HG02938 (cell line): ENCODE measurements at regions not wholly inside any gene's neighbourhood (a gene's known extent, or its start where the extent isn't known, plus 50 kb on each side); places are given as distances from the start of the nearest gene placed in this dataset.
"Not testable (repeated sequence)": the region's sequence is repeated elsewhere in the genome, so short reads cannot be mapped to it uniquely, and the experiment has no call there.

Experiments used
- ATAC-seq: cut with Tn5 transposase; IDR thresholded peaks from one replicate; pipeline ENCODE4 v1.9.1; 2021; ENCODE audit warnings: mild to moderate bottlenecking, moderate library complexity; ENCODE audit not compliant: unreplicated experiment

DNA sequence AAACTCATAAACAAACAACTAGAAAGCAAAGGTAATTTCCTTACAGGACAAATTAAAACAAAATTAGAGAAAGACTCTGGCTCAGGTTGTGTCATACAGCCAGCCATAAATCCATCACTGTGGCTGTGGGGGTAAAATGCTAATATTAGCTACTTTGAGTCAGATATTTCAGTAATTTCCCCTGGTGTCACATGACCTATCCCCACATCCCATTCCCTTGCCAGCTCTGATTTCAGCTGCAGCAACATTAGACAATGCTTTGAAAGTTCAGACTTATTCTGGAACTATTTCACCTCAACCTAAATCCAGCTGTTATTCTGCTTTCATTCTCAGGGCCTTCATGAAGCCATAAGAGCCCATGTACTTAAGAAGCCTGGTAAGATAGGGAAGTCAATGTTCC, 55.3 kb downstream of the RPL10L start:
- no peak for ATAC-seq

DNA sequence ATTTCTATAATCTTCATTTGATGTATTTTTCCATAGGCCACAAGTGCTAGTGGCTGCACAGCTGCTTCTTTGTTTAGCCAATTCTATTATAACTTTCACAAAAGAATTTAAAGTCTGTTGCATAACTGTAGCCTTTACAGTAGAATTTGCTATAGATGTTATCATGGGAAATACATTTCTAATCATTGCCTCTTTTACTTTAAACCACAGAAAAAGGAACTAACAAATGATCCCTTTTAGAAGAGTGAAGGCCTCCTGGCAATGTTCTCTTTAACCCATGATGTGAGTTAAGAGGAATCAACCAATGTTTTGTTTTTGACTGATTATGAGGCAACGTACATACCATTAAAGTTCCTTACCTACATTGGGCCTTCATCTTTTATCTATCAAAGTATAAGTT, 68.8 kb downstream of the RPL10L start:
- ATAC-seq: no peak

DNA sequence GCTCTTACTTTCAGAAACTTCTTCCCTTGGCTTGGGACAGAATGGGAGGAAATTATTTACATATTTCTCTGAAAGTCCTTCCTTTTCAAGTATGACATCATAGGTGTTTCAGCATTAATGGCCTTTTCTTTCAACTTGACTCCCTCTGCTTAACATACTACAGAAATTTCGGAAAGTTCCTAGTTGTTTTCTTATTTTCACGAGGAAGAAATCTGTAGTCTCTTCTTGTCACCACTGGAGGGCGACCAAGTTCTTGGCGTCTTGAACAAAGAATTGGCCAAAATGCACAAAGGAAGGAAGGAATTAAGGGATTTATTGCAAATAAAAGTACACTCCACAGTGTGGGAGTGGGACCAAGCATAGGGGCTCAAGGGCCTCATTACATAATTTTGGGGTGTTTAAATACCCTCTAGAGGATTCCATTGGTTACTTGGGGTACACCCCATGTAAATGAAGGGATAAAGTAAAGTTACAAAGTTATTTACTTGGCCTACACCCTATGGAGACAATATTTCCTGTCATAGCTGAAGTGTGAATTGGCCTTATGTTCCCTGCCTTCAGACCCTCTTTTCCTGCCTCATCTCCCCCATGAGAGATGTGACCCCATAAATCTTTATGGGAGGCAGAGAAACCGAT, 70.4 kb downstream of the RPL10L start:
- no peak for ATAC-seq

GRCh38 chr14:46574978-46575375, 76.6 kb downstream of the RPL10L start:
- ATAC-seq: no peak

DNA sequence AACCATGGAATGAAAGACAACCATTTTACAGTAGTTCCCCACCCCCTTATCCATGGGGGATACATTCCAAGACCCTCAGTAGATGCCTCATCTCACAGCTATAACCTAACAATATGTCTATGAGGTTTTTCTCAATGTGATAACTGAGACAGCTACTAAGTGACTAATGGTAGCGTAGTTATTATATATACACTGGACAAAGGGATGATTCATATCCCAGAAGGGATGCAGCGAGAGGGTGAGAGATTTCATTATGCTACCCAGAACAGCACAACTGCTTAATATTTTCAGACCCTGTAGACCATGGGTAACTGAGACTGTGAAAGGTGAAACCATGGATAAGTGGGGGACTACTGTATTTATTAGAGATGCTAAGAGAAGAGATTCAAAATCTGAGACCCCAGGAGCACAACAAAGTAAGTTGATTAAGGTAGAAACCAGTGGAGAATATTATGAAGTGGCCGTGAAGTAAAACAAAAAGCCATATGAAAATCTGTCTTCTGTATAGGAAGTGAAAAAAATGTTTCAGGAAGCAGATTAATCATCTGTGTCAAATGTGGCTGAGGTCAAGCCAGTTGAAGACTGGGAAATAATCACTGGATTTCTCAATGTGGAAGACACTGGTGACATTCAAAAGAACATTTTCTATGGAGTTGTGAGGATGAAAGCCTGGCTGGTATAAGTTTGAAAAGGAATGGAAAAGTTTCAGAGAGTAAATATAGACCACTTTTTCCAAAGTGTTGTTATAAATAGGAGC, 77.2 kb downstream of the RPL10L start:
- ATAC-seq: no peak

GRCh38 chr14:46573498-46573897, 78.1 kb downstream of the RPL10L start:
- no peak for ATAC-seq

DNA sequence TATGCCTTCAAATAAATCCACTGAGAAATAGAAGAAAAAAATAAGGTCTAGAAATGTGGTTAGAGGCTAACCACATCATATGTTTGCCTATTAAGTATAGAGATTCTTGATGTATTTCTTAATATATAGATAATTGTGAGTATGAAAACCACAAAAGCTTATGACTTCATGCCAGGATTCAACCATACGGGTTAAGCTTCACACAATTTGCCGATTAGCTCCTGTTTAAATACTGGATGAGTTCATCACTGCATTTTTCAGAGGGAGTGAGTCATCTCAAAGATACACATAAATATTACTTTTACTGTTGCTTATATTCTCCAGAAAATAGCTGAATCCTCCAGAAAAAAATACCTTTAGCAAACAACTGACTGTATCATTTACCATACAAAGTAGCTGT, 79.6 kb downstream of the RPL10L start:
- ATAC-seq: no peak

DNA sequence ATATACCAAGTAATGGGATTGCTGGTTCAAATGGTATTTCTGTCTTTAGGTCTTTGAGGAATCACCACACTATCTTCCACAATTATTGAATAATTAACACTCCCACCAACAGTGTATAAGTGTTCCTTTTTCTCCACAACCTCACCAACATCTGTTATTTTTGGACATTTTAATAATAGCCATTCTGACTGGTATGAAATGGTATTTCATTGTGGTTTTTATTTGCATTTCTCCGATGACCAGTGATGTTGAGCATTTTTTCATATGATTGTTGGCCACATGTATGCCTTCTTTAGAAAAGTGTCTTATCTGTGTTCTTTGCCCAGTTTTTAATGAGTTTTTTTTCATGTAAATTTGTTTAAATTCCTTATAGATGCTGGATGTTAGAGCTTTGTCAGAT, 83.4 kb downstream of the RPL10L start:
- not testable (repeated sequence) for ATAC-seq

- ATAC-seq: no peak
These were observed 100.7 kb downstream of the RPL10L start for GRCh38 chr14:46550836-46551235.

GRCh38 chr14:46540986-46541385, 110.6 kb downstream of the RPL10L start:
- no peak for ATAC-seq

GRCh38 chr14:46519121-46519520, 132.5 kb downstream of the RPL10L start:
- no peak for ATAC-seq

DNA sequence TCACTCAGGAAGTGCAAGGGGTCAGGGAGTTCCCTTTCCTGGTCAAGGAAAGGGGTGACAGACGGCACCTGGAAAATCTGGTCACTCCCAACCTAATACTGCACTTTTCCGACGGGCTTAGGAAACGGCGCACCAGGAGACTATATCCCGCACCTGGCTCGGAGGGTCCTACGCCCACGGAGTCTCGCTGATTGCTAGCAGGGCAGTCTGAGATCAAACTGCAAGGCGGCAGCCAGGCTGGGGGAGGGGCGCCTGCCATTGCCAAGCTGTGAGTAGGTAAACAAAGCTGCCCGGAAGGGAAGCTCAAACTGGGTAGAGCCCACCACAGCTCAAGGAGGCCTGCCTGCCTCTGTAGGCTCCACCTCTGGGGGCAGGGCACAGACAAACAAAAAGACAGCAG, 142.8 kb downstream of the RPL10L start:
- not testable (repeated sequence) for ATAC-seq

DNA sequence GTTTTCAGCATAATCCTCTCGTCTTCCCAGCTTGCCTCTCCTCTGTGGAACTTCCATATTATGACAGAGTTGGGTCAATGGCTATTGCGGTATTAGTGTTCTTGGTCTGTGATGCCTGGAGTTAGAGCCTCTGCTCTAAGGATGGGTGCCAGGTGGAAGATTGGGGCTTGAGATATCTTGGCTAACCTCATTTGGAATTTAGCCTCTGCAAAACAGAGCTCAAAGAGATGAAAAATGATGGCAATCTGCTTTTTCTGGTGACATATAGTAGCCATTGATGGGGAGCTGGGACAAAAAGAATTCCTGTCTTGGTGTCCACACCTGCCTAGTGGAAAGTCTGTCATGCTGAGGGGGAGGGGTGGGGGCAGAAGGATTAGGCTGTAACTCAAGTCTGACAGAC, 152.1 kb downstream of the RPL10L start:
- ATAC-seq: no peak

DNA sequence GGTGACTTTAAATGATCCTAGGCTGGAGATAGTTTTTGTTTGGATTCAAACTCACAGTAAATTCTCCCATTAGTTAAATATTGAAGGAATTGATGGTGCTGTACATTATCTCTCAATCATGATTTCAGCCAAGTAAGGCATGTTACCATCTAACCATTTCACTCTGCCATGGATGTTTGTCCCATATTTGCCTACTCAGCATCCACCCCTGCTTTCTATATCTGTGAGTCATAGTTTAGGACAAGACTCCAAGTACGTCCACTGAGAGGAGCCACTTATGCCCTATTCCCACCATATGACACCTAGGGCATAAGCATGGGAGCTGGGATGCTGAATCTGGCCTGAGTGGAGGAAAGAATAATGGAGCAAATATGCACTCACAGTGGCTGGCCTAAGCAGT, 155.2 kb downstream of the RPL10L start:
- ATAC-seq: no peak

DNA sequence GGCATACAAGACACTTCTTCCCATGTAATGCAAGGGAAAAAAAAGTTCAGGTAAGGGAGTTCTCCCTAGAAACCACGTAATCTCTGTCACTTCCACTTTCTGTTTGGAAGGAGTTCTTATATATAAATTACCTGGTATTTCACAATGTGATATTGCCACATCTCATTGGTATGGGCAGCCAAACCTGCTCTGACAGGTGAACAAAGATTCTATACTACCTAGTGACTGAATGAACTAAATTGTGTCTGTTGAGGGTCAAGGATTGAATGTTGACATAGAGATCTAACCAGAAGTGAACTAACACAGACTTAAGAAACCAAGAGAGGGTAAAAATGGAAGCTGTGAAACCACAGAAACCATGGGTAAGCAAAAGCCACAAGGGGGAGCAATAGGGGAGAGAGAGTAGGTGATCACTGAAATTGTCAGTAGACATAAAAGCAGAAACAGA, 161.3 kb downstream of the RPL10L start:
- peak; percentile 84 for ATAC-seq

- no peak for ATAC-seq
These were observed 163.2 kb downstream of the RPL10L start for GRCh38 chr14:46488374-46488773.

DNA sequence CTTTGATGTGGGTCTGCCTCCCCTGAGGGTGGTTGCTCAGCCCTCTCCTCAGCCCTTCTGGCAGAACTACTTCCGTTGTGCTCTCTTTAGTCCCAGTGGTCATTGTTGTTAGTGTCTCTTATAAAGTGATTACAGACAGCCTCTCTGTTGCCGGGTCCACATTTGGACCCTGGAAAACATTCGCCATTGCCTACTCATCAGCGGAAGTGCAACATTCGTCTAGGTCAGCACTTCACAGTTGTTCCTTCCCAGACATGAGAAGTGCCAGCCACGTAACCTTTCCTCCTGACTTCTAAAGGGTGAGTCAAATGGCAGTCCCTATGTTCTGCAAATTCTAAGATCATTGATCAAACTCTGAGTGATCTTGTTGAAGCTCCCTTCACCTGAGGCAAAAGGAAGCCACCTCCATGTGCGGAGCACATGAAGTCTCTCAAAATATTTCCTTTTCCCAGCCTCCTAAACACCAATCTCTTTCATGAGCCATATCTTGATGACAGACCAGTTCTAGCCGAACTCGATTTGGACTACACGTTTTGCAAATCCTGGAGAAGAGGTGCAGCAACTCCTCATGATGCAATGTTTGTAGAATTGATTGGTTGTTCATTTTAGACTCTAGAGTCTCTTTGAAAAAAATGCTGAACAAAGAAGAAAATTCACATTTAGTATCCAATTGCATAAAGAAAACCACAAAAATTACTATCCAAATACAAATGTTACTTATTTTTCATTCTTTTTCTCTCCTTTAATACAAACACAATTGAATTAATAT, 163.8 kb downstream of the RPL10L start:
- ATAC-seq: no peak

DNA sequence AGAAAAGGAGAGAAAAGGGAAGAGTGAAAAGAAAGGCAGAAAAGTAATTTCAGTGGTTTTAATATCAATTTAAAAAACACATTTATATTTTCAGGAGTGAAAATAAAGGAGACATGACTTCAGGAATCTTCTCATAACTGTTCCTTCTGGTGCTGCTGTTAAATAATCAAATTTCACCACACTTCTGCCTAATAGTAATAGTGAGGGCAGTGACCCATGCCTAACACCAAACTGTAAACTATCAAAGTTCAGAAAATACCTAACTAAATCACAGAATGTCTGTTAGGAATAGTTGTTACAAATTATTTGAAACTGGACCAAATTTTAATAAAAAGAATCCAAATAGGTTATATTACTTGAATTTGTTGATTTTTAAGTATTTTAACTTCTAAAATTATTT, 169.4 kb downstream of the RPL10L start:
- no peak for ATAC-seq

DNA sequence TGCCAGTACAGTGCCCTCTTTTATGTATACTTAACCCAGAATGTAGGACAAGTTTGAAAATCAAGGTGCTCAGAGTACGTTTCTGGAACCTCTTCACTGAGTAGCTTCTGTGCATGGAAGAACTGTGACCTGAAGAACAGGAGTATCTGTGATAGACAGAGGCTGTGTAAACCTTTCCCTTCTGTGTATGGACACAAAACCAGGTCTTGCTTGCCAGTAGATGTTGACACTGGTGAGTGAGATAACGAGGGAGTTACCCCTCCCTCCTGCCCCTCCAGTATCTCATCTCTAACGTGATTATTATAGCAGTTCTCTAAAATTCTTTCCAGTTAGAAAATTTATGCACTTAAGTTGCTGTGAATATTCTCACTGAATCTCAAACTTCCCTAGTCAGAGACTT, 170.8 kb downstream of the RPL10L start:
- no peak for ATAC-seq

DNA sequence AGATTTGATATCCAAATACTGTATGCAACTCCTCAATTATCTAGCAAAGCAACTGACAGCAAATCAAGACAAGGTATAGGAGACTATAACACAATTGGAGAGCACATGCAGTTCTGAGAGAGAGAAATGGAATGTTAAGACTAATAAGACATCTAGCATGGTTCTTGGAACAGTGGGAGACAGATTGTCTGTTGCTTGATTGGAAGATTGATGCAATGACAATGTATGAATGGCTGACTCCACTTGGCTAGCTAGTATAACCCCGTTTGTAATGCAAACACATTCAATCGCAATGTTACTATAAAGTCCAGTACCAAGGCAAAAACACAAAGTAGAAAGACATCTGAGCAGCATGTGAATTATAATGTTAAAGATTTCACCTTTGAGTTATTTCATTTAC, 179.3 kb downstream of the RPL10L start:
- no peak for ATAC-seq

DNA sequence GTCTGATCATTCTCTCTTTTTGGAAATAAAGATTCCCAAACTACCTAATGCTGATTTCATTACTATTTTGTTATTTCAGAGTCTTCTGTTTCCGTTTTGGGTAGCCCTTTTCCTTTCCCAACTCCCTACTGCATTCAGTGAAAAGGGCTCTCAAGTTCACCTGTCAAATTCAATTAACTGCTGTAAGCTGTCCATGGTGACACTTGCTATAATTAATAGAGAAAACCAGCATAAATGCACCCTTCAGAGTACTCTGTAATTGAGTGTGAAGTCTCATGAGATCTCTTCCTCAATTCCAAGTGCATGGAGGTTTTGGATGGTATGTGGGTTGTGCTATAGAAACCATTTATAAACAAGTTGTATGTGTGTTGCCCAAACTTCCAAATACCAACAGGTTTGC, 187.2 kb downstream of the RPL10L start:
- ATAC-seq: no peak

GRCh38 chr14:46451800-46452199, 199.8 kb downstream of the RPL10L start:
- no peak for ATAC-seq
